ENCODE measurements at regions not wholly inside any gene's neighbourhood (a gene's known extent, or its start where the extent isn't known, plus 50 kb on each side); places are given as distances from the start of the nearest gene placed in this dataset.

DNA sequence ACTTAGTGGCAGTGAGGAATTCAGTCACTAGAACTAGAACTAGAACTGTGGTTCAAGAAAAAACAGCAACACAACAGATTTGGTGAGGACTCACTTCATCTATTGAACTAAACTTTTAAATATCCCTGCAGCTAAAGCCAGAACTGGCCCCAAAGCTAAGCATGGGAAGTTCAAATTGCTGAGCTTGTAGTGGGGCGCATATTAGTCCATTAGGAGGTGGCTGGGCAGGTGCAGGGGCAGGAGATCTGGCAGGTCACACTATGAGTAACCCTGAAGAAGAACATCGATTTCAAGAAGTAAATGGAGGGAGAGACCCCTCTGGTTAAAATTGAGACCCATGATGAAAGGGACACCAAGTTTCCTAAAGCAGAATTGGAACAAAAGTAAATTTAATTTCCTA, 73.8 kb upstream of the UBAC2 start:
- ATAC-seq = no peak
- DNase-seq (ENCODE audit: low read depth, low spot score) = no peak
- Histone ChIP-seq H3K27ac (ENCODE audit: low read depth, low read length) (no peak overlapping the region), H3K9me3 (ENCODE audit: control insufficient read depth in 1 of 2, insufficient read depth in 1 of 2, low read depth in 1 of 2, low read length in 2 of 2) (no peaks in the 10 kb centered on the region), H3K27me3 (ENCODE audit: insufficient read depth, low read length) (no peaks in the 10 kb centered on the region), H3K9ac (ENCODE audit: low read length) (no peak overlapping the region), H3K4me1 (ENCODE audit: control insufficient read depth in 1 of 2, insufficient read depth in 2 of 2, low read length in 2 of 2) (peaks cover 0 to 13% of the 10 kb centered on the region in 2 experiments; a peak in 2 of 4 replicates), H3K36me3 (ENCODE audit: control insufficient read depth in 1 of 2, insufficient read depth in 2 of 2, low read length in 2 of 2) (no peaks in the 10 kb centered on the region), H3K4me3 (replicated peaks in 1 of 2; ENCODE audit: low read depth in 1 of 2, low read length in 2 of 2) (no peak overlapping the region), H4K20me1 (ENCODE audit: insufficient read depth) (no peaks in the 10 kb centered on the region), H2AFZ (ENCODE audit: low read depth, low read length, poor library complexity, severe bottlenecking) (no peak overlapping the region), H3K9me2 (ENCODE audit: insufficient read depth) (no peaks in the 10 kb centered on the region), H3K79me2 (ENCODE audit: insufficient read depth, low read length) (no peaks in the 10 kb centered on the region), H3K4me2 (ENCODE audit: low read length) (no peak overlapping the region)
- no TSS peak for BruUV-seq (replicated peaks)
- ChIA-PET POLR2A (no interaction called here), CTCF (no interaction called here), RAD21 (ENCODE audit: low non-redundant PET in 1 of 2, low total read pairs in 2 of 2, uncharacterized antibody in 2 of 2, unreplicated experiment in 2 of 2) (no interaction called here)
- intact Hi-C loops (cut with micrococcal nuclease) = no loop called here
- no peak for TF ChIP-seq ZFX (IDR thresholded peaks at IDR 0.05)
- TF ChIP-seq EZH2 (IDR thresholded peaks at IDR 0.05) = no peak
- TF ChIP-seq, protein P1, sequence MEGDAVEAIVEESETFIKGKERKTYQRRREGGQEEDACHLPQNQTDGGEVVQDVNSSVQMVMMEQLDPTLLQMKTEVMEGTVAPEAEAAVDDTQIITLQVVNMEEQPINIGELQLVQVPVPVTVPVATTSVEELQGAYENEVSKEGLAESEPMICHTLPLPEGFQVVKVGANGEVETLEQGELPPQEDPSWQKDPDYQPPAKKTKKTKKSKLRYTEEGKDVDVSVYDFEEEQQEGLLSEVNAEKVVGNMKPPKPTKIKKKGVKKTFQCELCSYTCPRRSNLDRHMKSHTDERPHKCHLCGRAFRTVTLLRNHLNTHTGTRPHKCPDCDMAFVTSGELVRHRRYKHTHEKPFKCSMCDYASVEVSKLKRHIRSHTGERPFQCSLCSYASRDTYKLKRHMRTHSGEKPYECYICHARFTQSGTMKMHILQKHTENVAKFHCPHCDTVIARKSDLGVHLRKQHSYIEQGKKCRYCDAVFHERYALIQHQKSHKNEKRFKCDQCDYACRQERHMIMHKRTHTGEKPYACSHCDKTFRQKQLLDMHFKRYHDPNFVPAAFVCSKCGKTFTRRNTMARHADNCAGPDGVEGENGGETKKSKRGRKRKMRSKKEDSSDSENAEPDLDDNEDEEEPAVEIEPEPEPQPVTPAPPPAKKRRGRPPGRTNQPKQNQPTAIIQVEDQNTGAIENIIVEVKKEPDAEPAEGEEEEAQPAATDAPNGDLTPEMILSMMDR (IDR thresholded peaks at IDR 0.05 in 2 of 3, conservative IDR thresholded peaks at IDR 0.05 in 1 of 3; ENCODE audit: borderline replicate concordance in 1 of 3, insufficient read depth in 1 of 3, low read depth in 2 of 3, low read length in 2 of 3) = no peak
- no peak for TF ChIP-seq FOSL1 (IDR thresholded peaks at IDR 0.05; ENCODE audit: low read depth)
- TF ChIP-seq CBX3 (IDR thresholded peaks at IDR 0.05; ENCODE audit: low read depth) = no peak
- no peak for TF ChIP-seq YY1 (IDR thresholded peaks at IDR 0.05; ENCODE audit: extremely low read depth, insufficient replicate concordance, low read depth, low read length)
- TF ChIP-seq, protein P2, sequence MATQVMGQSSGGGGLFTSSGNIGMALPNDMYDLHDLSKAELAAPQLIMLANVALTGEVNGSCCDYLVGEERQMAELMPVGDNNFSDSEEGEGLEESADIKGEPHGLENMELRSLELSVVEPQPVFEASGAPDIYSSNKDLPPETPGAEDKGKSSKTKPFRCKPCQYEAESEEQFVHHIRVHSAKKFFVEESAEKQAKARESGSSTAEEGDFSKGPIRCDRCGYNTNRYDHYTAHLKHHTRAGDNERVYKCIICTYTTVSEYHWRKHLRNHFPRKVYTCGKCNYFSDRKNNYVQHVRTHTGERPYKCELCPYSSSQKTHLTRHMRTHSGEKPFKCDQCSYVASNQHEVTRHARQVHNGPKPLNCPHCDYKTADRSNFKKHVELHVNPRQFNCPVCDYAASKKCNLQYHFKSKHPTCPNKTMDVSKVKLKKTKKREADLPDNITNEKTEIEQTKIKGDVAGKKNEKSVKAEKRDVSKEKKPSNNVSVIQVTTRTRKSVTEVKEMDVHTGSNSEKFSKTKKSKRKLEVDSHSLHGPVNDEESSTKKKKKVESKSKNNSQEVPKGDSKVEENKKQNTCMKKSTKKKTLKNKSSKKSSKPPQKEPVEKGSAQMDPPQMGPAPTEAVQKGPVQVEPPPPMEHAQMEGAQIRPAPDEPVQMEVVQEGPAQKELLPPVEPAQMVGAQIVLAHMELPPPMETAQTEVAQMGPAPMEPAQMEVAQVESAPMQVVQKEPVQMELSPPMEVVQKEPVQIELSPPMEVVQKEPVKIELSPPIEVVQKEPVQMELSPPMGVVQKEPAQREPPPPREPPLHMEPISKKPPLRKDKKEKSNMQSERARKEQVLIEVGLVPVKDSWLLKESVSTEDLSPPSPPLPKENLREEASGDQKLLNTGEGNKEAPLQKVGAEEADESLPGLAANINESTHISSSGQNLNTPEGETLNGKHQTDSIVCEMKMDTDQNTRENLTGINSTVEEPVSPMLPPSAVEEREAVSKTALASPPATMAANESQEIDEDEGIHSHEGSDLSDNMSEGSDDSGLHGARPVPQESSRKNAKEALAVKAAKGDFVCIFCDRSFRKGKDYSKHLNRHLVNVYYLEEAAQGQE (IDR thresholded peaks at IDR 0.05; ENCODE audit: low read depth) = no peak
- TF ChIP-seq CEBPB (IDR thresholded peaks at IDR 0.05; ENCODE audit: low read depth) = no peak
- TF ChIP-seq JUND (IDR thresholded peaks at IDR 0.05) = no peak
- no peak for TF ChIP-seq SP1 (IDR thresholded peaks at IDR 0.05; ENCODE audit: low read depth)
- TF ChIP-seq, protein P3, sequence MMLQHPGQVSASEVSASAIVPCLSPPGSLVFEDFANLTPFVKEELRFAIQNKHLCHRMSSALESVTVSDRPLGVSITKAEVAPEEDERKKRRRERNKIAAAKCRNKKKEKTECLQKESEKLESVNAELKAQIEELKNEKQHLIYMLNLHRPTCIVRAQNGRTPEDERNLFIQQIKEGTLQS (IDR thresholded peaks at IDR 0.05) = no peak
- no peak for TF ChIP-seq SIN3A (IDR thresholded peaks at IDR 0.05; ENCODE audit: low read depth)
- TF ChIP-seq, protein P4, sequence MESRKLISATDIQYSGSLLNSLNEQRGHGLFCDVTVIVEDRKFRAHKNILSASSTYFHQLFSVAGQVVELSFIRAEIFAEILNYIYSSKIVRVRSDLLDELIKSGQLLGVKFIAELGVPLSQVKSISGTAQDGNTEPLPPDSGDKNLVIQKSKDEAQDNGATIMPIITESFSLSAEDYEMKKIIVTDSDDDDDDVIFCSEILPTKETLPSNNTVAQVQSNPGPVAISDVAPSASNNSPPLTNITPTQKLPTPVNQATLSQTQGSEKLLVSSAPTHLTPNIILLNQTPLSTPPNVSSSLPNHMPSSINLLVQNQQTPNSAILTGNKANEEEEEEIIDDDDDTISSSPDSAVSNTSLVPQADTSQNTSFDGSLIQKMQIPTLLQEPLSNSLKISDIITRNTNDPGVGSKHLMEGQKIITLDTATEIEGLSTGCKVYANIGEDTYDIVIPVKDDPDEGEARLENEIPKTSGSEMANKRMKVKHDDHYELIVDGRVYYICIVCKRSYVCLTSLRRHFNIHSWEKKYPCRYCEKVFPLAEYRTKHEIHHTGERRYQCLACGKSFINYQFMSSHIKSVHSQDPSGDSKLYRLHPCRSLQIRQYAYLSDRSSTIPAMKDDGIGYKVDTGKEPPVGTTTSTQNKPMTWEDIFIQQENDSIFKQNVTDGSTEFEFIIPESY (IDR thresholded peaks at IDR 0.05; ENCODE audit: extremely low read depth, insufficient replicate concordance, low read length) = no peak
- no peak for TF ChIP-seq POLR2A (IDR thresholded peaks at IDR 0.05; ENCODE audit: borderline replicate concordance, extremely low read depth, insufficient read depth, insufficient read length)

Measured in HCT116 (cell line).